ENCODE measurements at regions not wholly inside any gene's neighbourhood (a gene's known extent, or its start where the extent isn't known, plus 50 kb on each side); places are given as distances from the start of the nearest gene placed in this dataset.
"Not testable (repeated sequence)": the region's sequence is repeated elsewhere in the genome, so short reads cannot be mapped to it uniquely, and the experiment has no call there.

DNA sequence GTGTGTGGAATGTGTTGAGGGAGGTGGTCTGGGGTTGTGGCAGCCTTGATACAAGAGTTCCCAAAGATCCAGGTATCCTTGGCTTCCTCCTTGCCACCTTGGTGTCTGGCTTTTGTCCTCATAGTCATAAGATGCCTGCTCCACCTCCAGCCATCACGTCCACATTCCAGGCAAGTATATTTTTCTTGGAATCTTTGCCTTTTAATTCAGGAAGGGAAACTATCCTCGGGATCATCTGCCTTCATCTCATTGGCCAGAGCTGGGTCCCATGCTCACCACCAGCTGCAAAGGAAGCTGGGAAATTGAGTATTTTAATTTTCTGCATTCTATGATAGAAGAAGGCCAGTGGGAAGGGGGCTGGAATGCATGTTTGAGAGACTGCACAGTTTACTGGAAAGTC is 186.7 kb downstream of the C9orf50 start:
- FAIRE-seq: no peak
- Histone ChIP-seq H3K4me3 (ENCODE audit: low read depth, low read length) (no peak overlapping the region), H3K27me3 (ENCODE audit: control insufficient read depth, insufficient read depth, low read length) (peaks cover 19% of the 10 kb centered on the region), H3K36me3 (ENCODE audit: control insufficient read depth, insufficient read depth, low read length) (no peaks in the 10 kb centered on the region)
- no peak for DNase-seq (ENCODE audit: low read depth)
- TF ChIP-seq, protein P1, sequence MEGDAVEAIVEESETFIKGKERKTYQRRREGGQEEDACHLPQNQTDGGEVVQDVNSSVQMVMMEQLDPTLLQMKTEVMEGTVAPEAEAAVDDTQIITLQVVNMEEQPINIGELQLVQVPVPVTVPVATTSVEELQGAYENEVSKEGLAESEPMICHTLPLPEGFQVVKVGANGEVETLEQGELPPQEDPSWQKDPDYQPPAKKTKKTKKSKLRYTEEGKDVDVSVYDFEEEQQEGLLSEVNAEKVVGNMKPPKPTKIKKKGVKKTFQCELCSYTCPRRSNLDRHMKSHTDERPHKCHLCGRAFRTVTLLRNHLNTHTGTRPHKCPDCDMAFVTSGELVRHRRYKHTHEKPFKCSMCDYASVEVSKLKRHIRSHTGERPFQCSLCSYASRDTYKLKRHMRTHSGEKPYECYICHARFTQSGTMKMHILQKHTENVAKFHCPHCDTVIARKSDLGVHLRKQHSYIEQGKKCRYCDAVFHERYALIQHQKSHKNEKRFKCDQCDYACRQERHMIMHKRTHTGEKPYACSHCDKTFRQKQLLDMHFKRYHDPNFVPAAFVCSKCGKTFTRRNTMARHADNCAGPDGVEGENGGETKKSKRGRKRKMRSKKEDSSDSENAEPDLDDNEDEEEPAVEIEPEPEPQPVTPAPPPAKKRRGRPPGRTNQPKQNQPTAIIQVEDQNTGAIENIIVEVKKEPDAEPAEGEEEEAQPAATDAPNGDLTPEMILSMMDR (IDR thresholded peaks at IDR 0.05; ENCODE audit: insufficient read depth, low read length, severe bottlenecking): no peak

DNA sequence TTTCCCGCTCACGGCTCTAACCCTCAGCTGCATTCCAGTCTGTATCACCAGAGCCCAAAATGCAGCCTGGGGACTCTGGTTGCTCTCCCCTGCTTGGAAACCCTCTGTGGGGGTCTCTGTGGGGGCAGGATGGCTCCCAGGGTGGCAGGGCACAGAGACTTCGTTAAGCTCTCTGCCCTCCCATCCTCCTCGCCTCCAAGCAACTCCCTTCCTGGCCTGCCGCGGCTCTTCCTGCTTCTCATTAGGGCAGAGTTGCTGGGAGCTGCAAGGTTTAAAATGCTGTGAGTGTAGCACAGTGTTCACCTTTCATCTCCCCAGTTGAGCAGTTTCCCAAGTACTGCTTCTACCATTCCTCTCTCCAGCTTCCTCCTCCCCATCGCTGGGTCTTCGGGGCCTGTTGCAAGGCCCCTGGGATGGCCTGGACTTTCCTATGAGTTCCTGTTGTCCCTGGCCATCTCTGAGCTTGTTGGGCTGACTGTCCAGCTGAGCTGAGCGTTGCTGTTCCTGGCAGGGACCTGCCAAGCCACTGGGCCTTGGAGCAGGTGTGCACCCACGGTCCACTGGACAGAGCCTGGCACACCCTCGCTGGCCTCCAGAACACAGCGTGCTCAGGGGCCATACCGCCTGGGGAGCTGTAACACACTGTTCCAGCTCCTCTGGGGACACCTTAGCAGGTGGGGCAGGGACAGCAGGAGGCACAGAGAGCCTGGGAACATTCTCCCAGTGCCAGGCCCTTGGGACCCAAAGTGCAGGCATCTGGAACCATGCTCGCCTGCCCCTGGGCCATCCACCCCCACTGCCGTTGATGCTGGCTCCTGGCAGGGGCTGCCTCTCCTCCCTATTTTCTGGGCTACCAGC is 188.4 kb downstream of the C9orf50 start:
- Histone ChIP-seq H3K4me3 (ENCODE audit: low read depth, low read length) (no peak overlapping the region), H3K27me3 (ENCODE audit: control insufficient read depth, insufficient read depth, low read length) (peaks cover 8% of the 10 kb centered on the region), H3K36me3 (ENCODE audit: control insufficient read depth, insufficient read depth, low read length) (no peaks in the 10 kb centered on the region)
- no peak for FAIRE-seq
- no peak for DNase-seq (ENCODE audit: low read depth)
- TF ChIP-seq, protein P1 (IDR thresholded peaks at IDR 0.05; ENCODE audit: insufficient read depth, low read length, severe bottlenecking): no peak

DNA sequence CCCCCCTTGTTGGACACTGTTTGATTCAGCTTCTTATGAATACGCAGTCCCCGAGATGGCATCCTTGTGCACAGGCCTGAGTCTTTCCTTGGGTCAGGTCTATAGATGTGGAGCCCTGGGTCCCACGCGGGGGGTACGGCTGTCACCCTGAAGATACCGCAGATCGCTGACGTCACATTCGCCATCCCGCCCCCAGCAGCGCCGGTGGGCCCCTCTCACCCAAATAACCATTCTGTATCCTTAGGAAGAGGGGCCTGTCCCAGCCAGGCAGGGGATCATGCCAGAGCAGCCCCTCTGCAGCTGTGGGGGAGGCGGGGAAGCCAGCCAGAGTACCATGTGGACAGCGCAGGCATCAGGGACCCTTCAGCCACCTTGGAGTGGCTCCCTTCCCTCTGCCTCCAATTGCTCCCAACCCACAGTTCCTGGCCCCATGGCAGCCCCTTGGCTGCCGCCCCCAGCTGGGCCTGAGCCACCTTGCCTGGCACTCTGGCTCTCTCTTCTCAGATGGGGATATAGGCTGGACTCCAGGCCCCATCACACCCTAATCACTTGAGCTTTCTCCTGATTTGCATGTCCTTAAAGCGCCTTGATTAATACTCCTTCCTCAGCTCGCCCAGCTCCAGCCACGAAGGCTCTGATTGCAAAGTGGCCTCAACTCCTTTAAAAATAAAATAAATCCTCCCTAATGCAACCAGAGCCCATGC is 189.8 kb downstream of the C9orf50 start:
- FAIRE-seq: no peak
- Histone ChIP-seq H3K4me3 (ENCODE audit: low read depth, low read length) (no peak overlapping the region), H3K36me3 (ENCODE audit: control insufficient read depth, insufficient read depth, low read length) (no peaks in the 10 kb centered on the region), H3K27me3 (ENCODE audit: control insufficient read depth, insufficient read depth, low read length) (peaks cover 2% of the 10 kb centered on the region)
- TF ChIP-seq, protein P1 (IDR thresholded peaks at IDR 0.05; ENCODE audit: insufficient read depth, low read length, severe bottlenecking): no peak
- DNase-seq (ENCODE audit: low read depth): no peak

DNA sequence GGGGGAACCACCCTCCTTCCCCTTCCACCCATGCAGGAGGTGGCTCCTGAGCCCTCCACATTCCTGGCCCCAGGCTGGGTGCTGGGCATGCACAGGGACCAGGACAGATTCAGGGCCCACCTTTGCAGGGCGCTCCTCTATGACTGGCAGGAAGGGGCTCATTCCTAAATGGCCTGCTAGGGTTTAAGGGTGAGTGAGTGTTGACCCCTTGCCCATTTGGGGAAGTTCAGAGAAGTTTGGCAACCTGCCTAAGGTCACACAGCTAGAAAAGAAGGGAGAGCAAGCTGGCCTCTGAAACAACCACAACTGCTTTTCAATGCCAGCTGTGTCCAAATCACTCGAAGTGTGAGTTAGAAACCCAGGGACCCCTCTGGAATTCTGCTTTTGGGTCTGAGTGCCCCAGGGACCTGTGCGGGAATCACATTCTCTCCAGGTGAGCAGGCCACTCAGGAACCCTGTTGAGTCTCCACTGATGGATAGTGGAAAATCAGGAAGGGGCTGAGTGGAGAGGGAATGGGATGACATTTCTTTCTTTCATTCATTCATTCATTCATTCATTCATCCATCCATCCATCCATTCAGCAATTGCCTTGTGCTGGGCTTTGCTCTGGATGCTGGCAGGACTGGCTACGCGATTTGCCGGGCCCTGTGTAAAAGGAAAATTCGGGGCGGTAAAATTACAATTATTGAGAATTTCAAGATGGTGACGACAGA is 191.9 kb downstream of the C9orf50 start:
- H3K36me3 ChIP-seq (ENCODE audit: control insufficient read depth, insufficient read depth, low read length): no peaks in the 10 kb centered on the region
- no peak for DNase-seq (ENCODE audit: low read depth)
- FAIRE-seq: no peak
- peaks cover 2% of the 10 kb centered on the region for H3K27me3 ChIP-seq (ENCODE audit: control insufficient read depth, insufficient read depth, low read length)
- no peak overlapping the region for H3K4me3 ChIP-seq (ENCODE audit: low read depth, low read length)
- TF ChIP-seq, protein P1 (IDR thresholded peaks at IDR 0.05; ENCODE audit: insufficient read depth, low read length, severe bottlenecking): no peak

DNA sequence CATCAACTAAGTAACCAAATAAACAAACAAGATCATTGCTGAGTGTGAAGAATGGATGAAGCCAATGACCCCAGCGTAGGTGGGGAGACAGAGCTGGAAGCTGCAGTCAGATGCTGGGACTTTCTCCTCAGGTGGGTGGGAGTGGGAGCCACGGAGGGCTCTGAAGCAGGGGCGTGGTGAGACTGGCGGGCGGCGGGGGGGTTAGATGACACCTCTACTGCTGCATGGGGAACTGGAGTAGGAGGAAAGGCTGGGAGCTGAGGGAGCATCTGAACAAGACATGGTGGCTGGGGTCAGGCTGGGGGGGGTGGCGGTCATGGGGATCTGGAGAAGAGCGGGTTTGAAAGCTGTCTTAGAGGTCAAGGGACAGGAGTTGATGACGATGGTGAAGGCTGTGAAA is 193.8 kb downstream of the C9orf50 start:
- Histone ChIP-seq H3K36me3 (ENCODE audit: control insufficient read depth, insufficient read depth, low read length) (no peaks in the 10 kb centered on the region), H3K4me3 (ENCODE audit: low read depth, low read length) (no peak overlapping the region), H3K27me3 (ENCODE audit: control insufficient read depth, insufficient read depth, low read length) (peaks cover 2% of the 10 kb centered on the region)
- TF ChIP-seq, protein P1 (IDR thresholded peaks at IDR 0.05; ENCODE audit: insufficient read depth, low read length, severe bottlenecking): no peak
- FAIRE-seq (no peak), DNase-seq (ENCODE audit: low read depth) (no peak)

DNA sequence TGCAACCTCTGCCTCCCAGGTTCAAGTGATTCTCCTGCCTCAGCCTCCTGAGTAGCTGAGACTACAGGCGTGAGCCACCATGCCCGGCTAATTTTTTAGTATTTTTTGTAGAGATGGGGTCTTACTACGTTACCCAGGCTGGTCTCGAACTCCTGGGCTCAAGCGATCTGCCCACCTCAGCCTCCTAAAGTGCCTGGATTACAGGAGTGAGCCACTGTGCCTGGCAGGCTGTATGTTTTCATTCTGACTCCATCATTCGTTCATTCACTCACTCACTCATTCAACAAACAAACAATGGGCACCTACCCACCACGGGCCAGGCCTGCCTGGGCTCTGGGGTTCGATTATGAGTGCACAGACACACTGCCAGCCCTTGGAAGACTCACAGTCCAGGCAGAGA is 197.1 kb downstream of the C9orf50 start:
- not testable (repeated sequence) for H3K36me3 ChIP-seq (ENCODE audit: control insufficient read depth, insufficient read depth, low read length); DNase-seq (ENCODE audit: low read depth); H3K27me3 ChIP-seq (ENCODE audit: control insufficient read depth, insufficient read depth, low read length); FAIRE-seq; H3K4me3 ChIP-seq (ENCODE audit: low read depth, low read length)
